Choroid plexus epithelial cell (primary cell): ENCODE measurements at regions not wholly inside any gene's neighbourhood (a gene's known extent, or its start where the extent isn't known, plus 50 kb on each side); places are given as distances from the start of the nearest gene placed in this dataset.
A peak's percentile ranks its signal among the peaks of the same experiment; 100 is the strongest.

Experiments used
- DNase-seq: peaks from one replicate; pipeline ENCODE4 v3.0.0-alpha.2; 2010; ENCODE audit warnings: low read depth
- H3K4me3 ChIP-seq: 2 replicates; pipeline ENCODE4 v1.5.1; 2011; ENCODE audit warnings: low read depth, mild to moderate bottlenecking, control low read depth, low read length, moderate library complexity
- CTCF ChIP-seq: conservative IDR thresholded peaks from 2 replicates; pipeline ENCODE4 v1.5.1; 2011; ENCODE audit warnings: low read depth, mild to moderate bottlenecking, control low read depth, inconsistent platforms, low read length, moderate library complexity

- no peak for DNase-seq
- TF ChIP-seq CTCF = no peak
- H3K4me3 ChIP-seq = no peak overlapping the region
Measured at GRCh38 chrX:137227151-137227550, 193.4 kb upstream of the GPR101 start.

GRCh38 chrX:137215467-137215866, 181.7 kb upstream of the GPR101 start:
- H3K4me3 ChIP-seq = no peak overlapping the region
- no peak for DNase-seq
- no peak for TF ChIP-seq CTCF

GRCh38 chrX:137212078-137212632, 178.4 kb upstream of the GPR101 start:
- no peak overlapping the region for H3K4me3 ChIP-seq
- DNase-seq = no peak
- no peak for TF ChIP-seq CTCF

GRCh38 chrX:137198040-137198439, 164.2 kb upstream of the GPR101 start:
- no peak overlapping the region for H3K4me3 ChIP-seq
- DNase-seq = no peak
- no peak for TF ChIP-seq CTCF

GRCh38 chrX:137195991-137196390, 162.2 kb upstream of the GPR101 start:
- DNase-seq = peak; percentile 0
- TF ChIP-seq CTCF = no peak
- no peak overlapping the region for H3K4me3 ChIP-seq

GRCh38 chrX:137195296-137195695, 161.5 kb upstream of the GPR101 start:
- no peak for TF ChIP-seq CTCF
- DNase-seq = no peak
- no peak overlapping the region for H3K4me3 ChIP-seq

GRCh38 chrX:137194164-137194563, 160.4 kb upstream of the GPR101 start:
- TF ChIP-seq CTCF = peak; percentile 44
- peak; percentile 24 for DNase-seq
- H3K4me3 ChIP-seq = no peak overlapping the region
